ENCODE measurements at regions not wholly inside any gene's neighbourhood (a gene's known extent, or its start where the extent isn't known, plus 50 kb on each side); places are given as distances from the start of the nearest gene placed in this dataset.

- H3K27ac ChIP-seq (ENCODE audit: low read depth in 1 of 2, low read length in 2 of 2): no peak overlapping the region
- H3K36me3 ChIP-seq (ENCODE audit: control insufficient read depth in 4 of 4, insufficient read depth in 3 of 4, low read depth in 1 of 4, low read length in 3 of 4): no peaks in the 10 kb centered on the region
- peaks cover 0 to 2% (median 0%) of the 10 kb centered on the region in 4 donors for H3K4me1 ChIP-seq (ENCODE audit: control insufficient read depth in 4 of 4, insufficient read depth in 4 of 4, low read length in 3 of 4)
- H3K4me3 ChIP-seq (ENCODE audit: low read depth in 1 of 3, low read length in 3 of 3): peak overlapping the region in 1 of 3 donors; percentile 2
- peak; percentile 45 for DNase-seq (ENCODE audit: low spot score)
- H3K9ac ChIP-seq (ENCODE audit: low read depth in 1 of 2, low read length in 2 of 2): peak overlapping the region in 1 of 2 donors; percentile 14
- H3K27me3 ChIP-seq (ENCODE audit: control insufficient read depth in 4 of 4, insufficient read depth in 4 of 4, low read length in 3 of 4): no peaks in the 10 kb centered on the region
- TF ChIP-seq TAF1 (conservative IDR thresholded peaks at IDR 0.05): no peak
- TF ChIP-seq RAD21 (IDR thresholded peaks at IDR 0.05): peak; percentile 97
- TF ChIP-seq ZBTB33 (IDR thresholded peaks at IDR 0.05): no peak
- TF ChIP-seq JUND (IDR thresholded peaks at IDR 0.05): no peak
- TF ChIP-seq HNF4G (IDR thresholded peaks at IDR 0.05): no peak
- peak; percentile 31 for TF ChIP-seq REST (IDR thresholded peaks at IDR 0.05)
- no peak for TF ChIP-seq HNF4A (conservative IDR thresholded peaks at IDR 0.05)
- no peak for TF ChIP-seq GABPA (IDR thresholded peaks at IDR 0.05 in 1 of 2, conservative IDR thresholded peaks at IDR 0.05 in 1 of 2)
- TF ChIP-seq RXRA (IDR thresholded peaks at IDR 0.05): no peak
- TF ChIP-seq MAX (IDR thresholded peaks at IDR 0.05): no peak
- TF ChIP-seq YY1 (IDR thresholded peaks at IDR 0.05): peak; percentile 86
- no peak for TF ChIP-seq FOXA2 (IDR thresholded peaks at IDR 0.05)
- TF ChIP-seq ATF3 (IDR thresholded peaks at IDR 0.05): no peak
- no peak for TF ChIP-seq FOXA1 (IDR thresholded peaks at IDR 0.05)
- TF ChIP-seq EGR1 (IDR thresholded peaks at IDR 0.05; ENCODE audit: low read depth in 2 of 2): peak in 1 of 2 donors; percentile 32
- TF ChIP-seq NR2F2 (IDR thresholded peaks at IDR 0.05): no peak
- peak; percentile 84 for TF ChIP-seq CTCF (IDR thresholded peaks at IDR 0.05; ENCODE audit: low read depth, low read length, missing input control)
- no peak for TF ChIP-seq SP1 (IDR thresholded peaks at IDR 0.05)
- WGBS: 6% methylated on average over 7 of the region's 7 CpGs
- no peaks in the 10 kb centered on the region for H3K9me3 ChIP-seq (ENCODE audit: control insufficient read depth in 4 of 4, low read length in 3 of 4)
Observed at GRCh38 chr4:157978680-157979361, 194.0 kb downstream of the GASK1B start.
